ENCODE measurements at regions not wholly inside any gene's neighbourhood (a gene's known extent, or its start where the extent isn't known, plus 50 kb on each side); places are given as distances from the start of the nearest gene placed in this dataset.

GRCh38 chr6:113162739-113163138, 694.4 kb upstream of the MARCKS start:
- TF ChIP-seq CTCF (IDR thresholded peaks at IDR 0.05; ENCODE audit: low read length) (no peak), EZH2 (IDR thresholded peaks at IDR 0.05; ENCODE audit: borderline replicate concordance, low read length) (no peak)
